Neural progenitor cell (in vitro differentiated cells): ENCODE measurements at regions not wholly inside any gene's neighbourhood (a gene's known extent, or its start where the extent isn't known, plus 50 kb on each side); places are given as distances from the start of the nearest gene placed in this dataset.

Experiments used
- CTCF ChIP-seq: fragments of 200-600 bp; sonication (generic); IDR thresholded peaks from 2 replicates; pipeline ENCODE4 v1.5.1; 2017; ENCODE audit warnings: antibody characterized with exemption, mild to moderate bottlenecking
- EZH2phosphoT487 ChIP-seq: fragments of 200-600 bp; sonication (generic); IDR thresholded peaks from 2 replicates; pipeline ENCODE4 v1.6.1; 2017; ENCODE audit warnings: antibody characterized with exemption

- TF ChIP-seq CTCF, result no peak
- no peak for TF ChIP-seq EZH2phosphoT487
These were observed 110.2 kb upstream of the STX18 start for GRCh38 chr4:4651811-4652755.
